ENCODE measurements at regions not wholly inside any gene's neighbourhood (a gene's known extent, or its start where the extent isn't known, plus 50 kb on each side); places are given as distances from the start of the nearest gene placed in this dataset.

GRCh38 chr7:152568972-152569371 is 107.0 kb downstream of the XRCC2 start (continued):
- TF ChIP-seq, protein P1, sequence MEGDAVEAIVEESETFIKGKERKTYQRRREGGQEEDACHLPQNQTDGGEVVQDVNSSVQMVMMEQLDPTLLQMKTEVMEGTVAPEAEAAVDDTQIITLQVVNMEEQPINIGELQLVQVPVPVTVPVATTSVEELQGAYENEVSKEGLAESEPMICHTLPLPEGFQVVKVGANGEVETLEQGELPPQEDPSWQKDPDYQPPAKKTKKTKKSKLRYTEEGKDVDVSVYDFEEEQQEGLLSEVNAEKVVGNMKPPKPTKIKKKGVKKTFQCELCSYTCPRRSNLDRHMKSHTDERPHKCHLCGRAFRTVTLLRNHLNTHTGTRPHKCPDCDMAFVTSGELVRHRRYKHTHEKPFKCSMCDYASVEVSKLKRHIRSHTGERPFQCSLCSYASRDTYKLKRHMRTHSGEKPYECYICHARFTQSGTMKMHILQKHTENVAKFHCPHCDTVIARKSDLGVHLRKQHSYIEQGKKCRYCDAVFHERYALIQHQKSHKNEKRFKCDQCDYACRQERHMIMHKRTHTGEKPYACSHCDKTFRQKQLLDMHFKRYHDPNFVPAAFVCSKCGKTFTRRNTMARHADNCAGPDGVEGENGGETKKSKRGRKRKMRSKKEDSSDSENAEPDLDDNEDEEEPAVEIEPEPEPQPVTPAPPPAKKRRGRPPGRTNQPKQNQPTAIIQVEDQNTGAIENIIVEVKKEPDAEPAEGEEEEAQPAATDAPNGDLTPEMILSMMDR (IDR thresholded peaks at IDR 0.05), result no peak
- TF ChIP-seq TAF1 (IDR thresholded peaks at IDR 0.05; ENCODE audit: borderline replicate concordance, low read depth, low read length), result no peak

GRCh38 chr7:152565731-152566130 is 110.2 kb downstream of the XRCC2 start:
- no peak for DNase-seq
- H3K4me3 ChIP-seq (ENCODE audit: low read depth in 2 of 2, low read length in 1 of 2), result no peak overlapping the region
- CTCF ChIA-PET, result interaction anchor here (1.1 kb wide), 1 partner anchor 15 kb away, joined by 3 read pairs; no protein-coding TSS in a partner anchor
- H3K9me2 ChIP-seq, result no peaks in the 10 kb centered on the region
- POLR2A ChIA-PET, result no interaction called here
- no peaks in the 10 kb centered on the region for H3K4me1 ChIP-seq (ENCODE audit: control insufficient read depth in 1 of 2, insufficient read depth in 2 of 2, low read depth in 1 of 2, low read length in 1 of 2)
- 74% methylated on average over 13 of the region's 13 CpGs for WGBS (ENCODE audit: low lambda C conversion rate)
- H3K4me2 ChIP-seq, result no peak overlapping the region
- no peak overlapping the region for H2AFZ ChIP-seq (ENCODE audit: low read depth)
- H4K20me1 ChIP-seq (ENCODE audit: insufficient read depth), result no peaks in the 10 kb centered on the region
- H3K36me3 ChIP-seq (replicated peaks in 1 of 2; ENCODE audit: control insufficient read depth in 1 of 2, insufficient read depth in 2 of 2, low read length in 1 of 2), result no peaks in the 10 kb centered on the region
- no peaks in the 10 kb centered on the region for H3K9me3 ChIP-seq
- H3K27ac ChIP-seq (ENCODE audit: low read depth in 2 of 2, low read length in 1 of 2), result no peak overlapping the region
- H3K79me2 ChIP-seq (ENCODE audit: insufficient read depth), result no peaks in the 10 kb centered on the region
- no peaks in the 10 kb centered on the region for H3K27me3 ChIP-seq (ENCODE audit: insufficient read depth)
- TF ChIP-seq GABPA (IDR thresholded peaks at IDR 0.05; ENCODE audit: low read depth) (no peak), NRF1 (IDR thresholded peaks at IDR 0.05; ENCODE audit: low read depth, low read length) (no peak), JUND (IDR thresholded peaks at IDR 0.05) (no peak), EZH2phosphoT487 (IDR thresholded peaks at IDR 0.05; ENCODE audit: borderline replicate concordance, low read depth) (no peak), RCOR1 (IDR thresholded peaks at IDR 0.05; ENCODE audit: low read length) (no peak), EP300 (IDR thresholded peaks at IDR 0.05; ENCODE audit: borderline replicate concordance in 1 of 2, low read depth in 1 of 2, low read length in 1 of 2) (no peak), REST (IDR thresholded peaks at IDR 0.05; ENCODE audit: low read depth, low read length) (no peak), TCF12 (IDR thresholded peaks at IDR 0.05) (no peak), CHD2 (IDR thresholded peaks at IDR 0.05; ENCODE audit: low read length, partially characterized antibody) (no peak)
- TF ChIP-seq, protein P1 (IDR thresholded peaks at IDR 0.05), result no peak
- no peak overlapping the region for H3K9ac ChIP-seq
- H3F3A ChIP-seq (replicated peaks; ENCODE audit: insufficient read depth), result no peaks in the 10 kb centered on the region

All from SK-N-SH (cell line).